Esophagus muscularis mucosa (tissue), 4 donors: ENCODE measurements at regions not wholly inside any gene's neighbourhood (a gene's known extent, or its start where the extent isn't known, plus 50 kb on each side); places are given as distances from the start of the nearest gene placed in this dataset.
"Not testable (repeated sequence)": the region's sequence is repeated elsewhere in the genome, so short reads cannot be mapped to it uniquely, and the experiment has no call there.

ENCODE experiments used
- DNase-seq: peaks from one replicate; pipeline ENCODE4 v3.0.0-alpha.2; 2017; ENCODE audit errors: extremely low spot score
- H3K27ac ChIP-seq, 4 donors: fragments of 200-600 bp; sonication (generic); replicated peaks in 1 of 4; 1 replicate in 3 of 4; 2 replicates in 1 of 4; pipeline ENCODE4 v1.5.1; 2016 to 2019; ENCODE audit warnings: mild to moderate bottlenecking in 1 of 4
- H3K27me3 ChIP-seq, 4 donors: fragments of 200-600 bp; sonication (generic); one replicate each; pipeline versions ENCODE4 v1.5.1 to v1.6.0; 2016 to 2019
- H3K36me3 ChIP-seq, 4 donors: fragments of 200-600 bp; sonication (generic); one replicate each; pipeline ENCODE4 v1.5.1; 2016 to 2019
- H3K4me1 ChIP-seq, 4 donors: fragments of 200-600 bp; sonication (generic); one replicate each; pipeline ENCODE4 v1.5.1; 2016 to 2019
- H3K4me3 ChIP-seq, 4 donors: fragments of 200-600 bp; sonication (generic); 1 replicate in 2 of 4; 2 replicates in 2 of 4; pipeline ENCODE4 v1.5.1; 2016 to 2019; ENCODE audit warnings: mild to moderate bottlenecking in 4 of 4, moderate library complexity in 1 of 4
- H3K9me3 ChIP-seq, 4 donors: fragments of 200-600 bp; sonication (generic); 1 replicate in 3 of 4; 2 replicates in 1 of 4; pipeline ENCODE4 v1.5.1; 2016 to 2019
- EP300 ChIP-seq: sonication (generic); formaldehyde crosslinking; IDR thresholded peaks from one replicate; pipeline ENCODE4 v1.6.1; 2017; ENCODE audit warnings: antibody characterized with exemption
- POLR2A ChIP-seq: fragments of 450-650 bp; IDR thresholded peaks from one replicate; pipeline ENCODE4 v1.6.1; 2017; ENCODE audit warnings: antibody characterized with exemption, moderate library complexity, mild to moderate bottlenecking, low read depth
- POLR2AphosphoS5 ChIP-seq, 2 donors: sonication (generic); formaldehyde crosslinking; IDR thresholded peaks; one replicate each; pipeline ENCODE4 v1.6.1; 2017; ENCODE audit warnings: antibody characterized with exemption in 2 of 2
- WGBS: methylation state at CpG from one replicate; pipeline ENCODE4 v1.1.5; 2018; 5-methylcytosine and 5-hydroxymethylcytosine counted together
- intact Hi-C: fragments of 100-400 bp; cut with DNase I; formaldehyde crosslinking; loops from one replicate; pipeline ENCODE4 v1.15.1; 2023
- TF ChIP-seq, protein P1 (sequence below), 3 experiments: fragments of 200-600 bp in 2 of 3; fragments of 450-650 bp in 1 of 3; sonication (generic) in 2 of 3; IDR thresholded peaks; one replicate each; pipeline ENCODE4 v1.5.1; 2017 to 2019; ENCODE audit warnings: antibody characterized with exemption in 3 of 3, mild to moderate bottlenecking in 2 of 3, moderate library complexity in 1 of 3

DNA sequence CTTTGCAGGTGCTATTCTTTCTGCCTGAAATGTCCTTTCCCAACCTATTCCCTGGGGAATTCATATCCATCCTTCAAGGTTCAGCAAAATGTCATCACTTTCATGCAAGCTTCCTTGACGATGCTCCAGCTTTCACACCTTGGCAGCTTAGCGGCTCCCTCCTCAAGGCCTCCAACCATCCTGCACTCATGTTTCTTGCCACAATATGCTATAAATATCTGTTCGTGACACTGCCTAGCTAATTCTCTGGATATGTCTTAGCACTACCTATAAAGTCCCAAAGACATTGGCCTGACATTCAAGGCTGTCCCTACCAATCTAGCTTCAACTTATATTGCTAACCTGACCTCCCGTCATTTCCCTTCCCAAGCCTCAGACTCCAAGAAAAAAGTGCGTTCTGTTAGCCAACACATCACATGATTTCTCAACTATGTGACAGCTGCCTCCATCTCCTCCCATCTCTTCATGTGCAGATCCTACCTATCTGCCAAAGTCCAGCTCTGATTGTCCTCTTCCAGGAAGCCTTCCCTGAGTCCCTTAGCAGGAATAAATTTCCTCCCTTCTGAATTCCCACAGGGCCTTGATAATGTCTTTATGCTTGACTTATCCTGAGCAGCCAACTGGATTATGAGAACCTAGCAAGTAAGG lies 359.9 kb upstream of the F9 start:
- no peak for DNase-seq
- TF ChIP-seq, protein P1, sequence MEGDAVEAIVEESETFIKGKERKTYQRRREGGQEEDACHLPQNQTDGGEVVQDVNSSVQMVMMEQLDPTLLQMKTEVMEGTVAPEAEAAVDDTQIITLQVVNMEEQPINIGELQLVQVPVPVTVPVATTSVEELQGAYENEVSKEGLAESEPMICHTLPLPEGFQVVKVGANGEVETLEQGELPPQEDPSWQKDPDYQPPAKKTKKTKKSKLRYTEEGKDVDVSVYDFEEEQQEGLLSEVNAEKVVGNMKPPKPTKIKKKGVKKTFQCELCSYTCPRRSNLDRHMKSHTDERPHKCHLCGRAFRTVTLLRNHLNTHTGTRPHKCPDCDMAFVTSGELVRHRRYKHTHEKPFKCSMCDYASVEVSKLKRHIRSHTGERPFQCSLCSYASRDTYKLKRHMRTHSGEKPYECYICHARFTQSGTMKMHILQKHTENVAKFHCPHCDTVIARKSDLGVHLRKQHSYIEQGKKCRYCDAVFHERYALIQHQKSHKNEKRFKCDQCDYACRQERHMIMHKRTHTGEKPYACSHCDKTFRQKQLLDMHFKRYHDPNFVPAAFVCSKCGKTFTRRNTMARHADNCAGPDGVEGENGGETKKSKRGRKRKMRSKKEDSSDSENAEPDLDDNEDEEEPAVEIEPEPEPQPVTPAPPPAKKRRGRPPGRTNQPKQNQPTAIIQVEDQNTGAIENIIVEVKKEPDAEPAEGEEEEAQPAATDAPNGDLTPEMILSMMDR (IDR thresholded peaks at IDR 0.05) = no peak
- TF ChIP-seq POLR2A (no peak), POLR2AphosphoS5 (IDR thresholded peaks at IDR 0.05) (no peak)
- 80% methylated on average over 5 of the region's 5 CpGs for WGBS

DNA sequence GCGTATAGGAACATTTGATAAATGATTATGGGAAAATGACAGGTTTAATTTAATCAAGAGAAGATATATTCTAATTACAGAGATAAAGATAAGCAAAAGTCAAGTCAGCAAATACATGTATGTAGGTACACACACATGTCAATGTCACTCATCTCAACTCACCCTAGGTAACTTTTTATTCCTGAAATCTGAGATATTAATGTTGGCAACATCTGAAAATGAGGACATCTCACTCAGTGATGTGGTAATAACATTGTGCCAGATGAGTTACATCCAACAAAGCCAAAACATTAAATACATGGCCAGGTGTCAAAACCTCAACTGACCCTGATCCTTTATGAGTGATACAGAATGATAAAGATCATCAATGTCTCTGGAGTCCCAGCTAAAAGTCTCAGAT lies 363.3 kb upstream of the F9 start:
- no peaks in the 10 kb centered on the region for H3K9me3 ChIP-seq
- H3K27ac ChIP-seq = no peak overlapping the region
- no peaks in the 10 kb centered on the region for H3K36me3 ChIP-seq
- no peak for TF ChIP-seq EP300
- TF ChIP-seq, protein P1 (IDR thresholded peaks at IDR 0.05) = no peak
- H3K4me1 ChIP-seq = no peaks in the 10 kb centered on the region
- H3K4me3 ChIP-seq = no peak overlapping the region
- DNase-seq = no peak
- 83% methylated on average over 1 of the region's 1 CpG for WGBS
- intact Hi-C loops = no loop called here
- no peaks in the 10 kb centered on the region for H3K27me3 ChIP-seq

More for the DNA sequence above, 359.9 kb upstream of the F9 start:
- H3K36me3 ChIP-seq = no peaks in the 10 kb centered on the region
- no peaks in the 10 kb centered on the region for H3K4me1 ChIP-seq
- no peaks in the 10 kb centered on the region for H3K9me3 ChIP-seq
- no peak overlapping the region for H3K4me3 ChIP-seq
- no peak overlapping the region for H3K27ac ChIP-seq
- no peaks in the 10 kb centered on the region for H3K27me3 ChIP-seq
- intact Hi-C loops = no loop called here

DNA sequence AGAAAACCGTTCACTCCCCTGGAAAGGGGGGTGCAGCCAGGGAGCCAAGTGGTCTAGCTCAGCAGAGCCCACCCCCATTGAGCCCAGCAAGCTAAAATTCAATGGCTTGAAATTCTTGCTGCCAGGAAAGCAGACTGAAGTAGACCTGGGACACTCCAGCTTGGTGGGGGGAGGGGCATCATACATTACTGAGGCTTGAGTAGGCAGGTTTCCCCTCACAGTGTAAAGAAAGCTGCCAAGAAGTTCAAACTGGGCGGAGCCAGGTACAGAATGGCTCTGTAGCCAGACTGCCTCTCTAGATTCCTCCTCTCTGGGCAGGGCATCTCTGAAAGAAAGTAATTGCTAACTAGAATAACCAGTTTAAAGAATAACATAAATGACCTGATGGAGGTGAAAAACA lies 372.3 kb upstream of the F9 start:
- intact Hi-C loops = no loop called here
- Histone ChIP-seq H3K4me3 (no peak overlapping the region), H3K27me3 (no peaks in the 10 kb centered on the region), H3K4me1 (no peaks in the 10 kb centered on the region), H3K27ac (no peak overlapping the region), H3K36me3 (no peaks in the 10 kb centered on the region), H3K9me3 (no peaks in the 10 kb centered on the region)
- WGBS = 80% methylated on average over 2 of the region's 2 CpGs
- no peak for DNase-seq
- TF ChIP-seq, protein P1 (IDR thresholded peaks at IDR 0.05) = no peak
- no peak for TF ChIP-seq POLR2A
- TF ChIP-seq EP300 = no peak
- TF ChIP-seq POLR2AphosphoS5 (IDR thresholded peaks at IDR 0.05) = no peak

DNA sequence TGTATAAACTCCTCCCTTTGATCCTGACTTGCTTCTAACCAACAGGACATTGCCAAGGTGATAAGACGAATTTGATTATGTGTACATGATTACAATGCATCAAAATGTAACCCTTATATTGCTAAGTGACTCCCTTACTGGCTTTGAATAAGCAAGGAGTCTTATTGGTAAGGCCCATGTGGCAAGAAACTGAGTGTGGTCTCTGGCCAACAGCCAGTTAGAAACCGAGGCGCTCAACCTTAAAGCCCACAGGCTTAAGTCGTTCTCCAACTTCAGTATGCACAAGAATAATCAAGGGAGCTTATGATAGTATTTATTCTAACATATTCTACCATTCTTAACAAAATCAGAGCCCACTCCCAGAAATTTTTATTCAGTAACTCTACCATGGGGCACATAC lies 374.2 kb upstream of the F9 start:
- Histone ChIP-seq H3K9me3 (no peaks in the 10 kb centered on the region), H3K36me3 (no peaks in the 10 kb centered on the region), H3K27me3 (no peaks in the 10 kb centered on the region), H3K4me3 (no peak overlapping the region), H3K4me1 (no peaks in the 10 kb centered on the region), H3K27ac (no peak overlapping the region)
- intact Hi-C loops = no loop called here
- WGBS = 82% methylated on average over 4 of the region's 4 CpGs
- no peak for DNase-seq
- no peak for TF ChIP-seq POLR2AphosphoS5 (IDR thresholded peaks at IDR 0.05)
- no peak for TF ChIP-seq POLR2A
- TF ChIP-seq, protein P1 (IDR thresholded peaks at IDR 0.05) = no peak
- no peak for TF ChIP-seq EP300

DNA sequence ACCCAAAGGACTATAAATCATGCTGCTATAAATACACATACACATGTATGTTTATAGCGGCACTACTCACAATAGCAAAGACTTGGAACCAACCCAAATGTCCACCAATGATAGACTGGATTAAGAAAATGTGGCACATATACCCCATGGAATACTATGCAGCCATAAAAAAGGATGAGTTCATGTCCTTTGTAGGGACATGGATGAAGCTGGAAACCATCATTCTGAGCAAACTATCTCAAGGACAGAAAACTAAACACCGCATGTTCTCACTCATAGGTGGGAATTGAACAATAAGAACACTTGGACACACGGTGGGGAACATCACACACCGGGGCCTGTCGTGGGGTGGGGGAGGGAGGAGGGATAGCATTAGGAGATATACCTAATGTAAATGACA lies 383.9 kb upstream of the F9 start:
- 90% methylated on average over 5 of the region's 5 CpGs for WGBS
- H3K4me3 ChIP-seq, H3K27ac ChIP-seq, H3K36me3 ChIP-seq, H3K4me1 ChIP-seq, H3K9me3 ChIP-seq, H3K27me3 ChIP-seq, intact Hi-C loops, DNase-seq: not testable (repeated sequence)
